ENCODE measurements at regions not wholly inside any gene's neighbourhood (a gene's known extent, or its start where the extent isn't known, plus 50 kb on each side); places are given as distances from the start of the nearest gene placed in this dataset.
"Not testable (repeated sequence)": the region's sequence is repeated elsewhere in the genome, so short reads cannot be mapped to it uniquely, and the experiment has no call there.

DNA sequence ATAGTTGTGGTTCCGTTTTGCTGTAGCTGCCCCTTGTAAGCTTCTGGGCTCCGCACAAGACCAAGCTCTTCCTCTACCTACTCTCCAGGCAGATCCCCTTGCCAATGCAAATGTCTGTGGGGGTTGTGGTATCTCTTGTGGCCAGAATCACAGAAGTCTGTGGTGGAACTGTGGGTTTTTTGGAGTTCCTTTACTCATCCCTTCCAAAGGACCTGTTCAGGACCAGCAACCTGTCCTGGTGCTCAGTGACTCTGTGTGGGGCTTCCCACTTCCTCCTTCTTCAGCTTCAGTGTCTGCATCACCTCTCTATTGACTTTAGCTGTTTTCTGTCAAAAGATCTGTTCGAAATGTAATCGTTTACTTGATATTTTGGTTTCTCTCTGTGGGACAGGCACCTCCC, 441.3 kb upstream of the ADAMTSL1 start:
- DNase-seq (ENCODE audit: low spot score): no peak

DNA sequence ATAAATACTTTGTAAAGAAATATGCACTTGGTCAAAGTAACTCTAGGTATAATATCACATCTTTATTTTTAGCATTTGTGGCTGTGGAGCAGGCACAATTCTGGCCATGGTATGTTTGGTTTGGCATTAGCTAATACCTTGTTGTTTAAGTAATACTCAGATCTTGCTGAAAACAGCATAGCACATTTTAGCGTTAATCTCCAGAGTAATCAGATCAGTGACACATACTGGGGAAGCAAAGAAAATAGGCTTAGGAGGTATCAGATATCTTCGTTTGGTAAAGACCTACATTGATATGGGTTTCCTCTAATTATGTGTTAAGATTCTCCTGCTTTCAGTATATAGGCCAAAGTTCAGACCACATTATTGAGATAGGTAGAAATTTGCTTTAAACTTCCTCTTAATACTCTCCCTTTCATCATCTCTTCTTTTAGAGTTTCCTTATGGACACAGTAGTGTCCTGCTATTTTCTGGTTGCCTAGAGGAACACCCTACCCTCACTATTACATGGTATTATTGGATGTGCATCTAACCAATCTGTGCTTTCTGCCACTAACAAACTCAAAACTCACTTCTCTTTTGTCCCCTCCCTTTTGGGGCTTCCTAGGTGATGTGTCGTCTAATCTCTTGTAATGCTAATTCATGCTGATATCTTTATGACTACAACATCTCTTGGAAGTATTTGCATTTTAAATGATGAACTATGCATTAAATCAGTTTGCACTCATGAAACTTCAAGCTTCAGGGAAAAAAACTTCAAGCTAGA, 437.3 kb upstream of the ADAMTSL1 start:
- DNase-seq (ENCODE audit: low spot score): no peak

DNA sequence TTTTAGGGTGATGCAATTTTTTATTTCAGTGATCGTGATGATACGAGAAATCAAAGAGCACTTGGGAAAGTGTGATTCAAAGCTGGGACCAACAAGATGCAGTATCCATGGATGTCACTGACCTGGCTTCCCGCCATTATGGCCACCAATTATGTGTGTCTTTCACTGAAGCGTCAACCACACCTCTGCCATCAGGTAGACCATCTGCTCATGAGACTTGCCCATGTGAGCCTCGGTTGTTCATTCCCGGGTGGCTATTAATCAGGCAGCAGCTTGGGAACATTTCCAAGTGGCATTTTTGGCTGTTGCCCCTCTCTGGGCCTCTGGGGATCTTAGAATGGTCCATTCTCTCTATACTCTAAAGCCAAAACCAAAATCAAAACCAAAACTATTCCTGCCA, 436.0 kb upstream of the ADAMTSL1 start:
- DNase-seq (ENCODE audit: low spot score): no peak

DNA sequence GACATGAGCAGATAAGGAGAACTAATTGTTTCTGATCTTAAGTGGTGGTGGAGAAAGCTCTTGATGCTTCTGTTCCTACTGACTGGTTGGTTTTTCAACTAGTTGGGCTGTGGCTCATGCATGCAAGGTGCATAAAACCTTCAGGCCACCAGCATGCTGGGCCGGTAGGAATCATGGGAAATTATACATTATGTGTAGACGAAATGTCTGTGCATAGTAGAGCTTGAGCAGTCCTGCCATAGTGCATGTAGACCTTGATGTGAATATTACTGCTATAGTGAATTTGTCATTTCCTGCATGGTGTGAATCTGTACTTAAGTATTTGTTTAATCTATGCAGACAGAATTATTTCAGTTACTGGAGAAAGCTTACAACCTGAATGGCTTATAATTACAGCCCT, 433.6 kb upstream of the ADAMTSL1 start:
- no peak for DNase-seq (ENCODE audit: low spot score)

DNA sequence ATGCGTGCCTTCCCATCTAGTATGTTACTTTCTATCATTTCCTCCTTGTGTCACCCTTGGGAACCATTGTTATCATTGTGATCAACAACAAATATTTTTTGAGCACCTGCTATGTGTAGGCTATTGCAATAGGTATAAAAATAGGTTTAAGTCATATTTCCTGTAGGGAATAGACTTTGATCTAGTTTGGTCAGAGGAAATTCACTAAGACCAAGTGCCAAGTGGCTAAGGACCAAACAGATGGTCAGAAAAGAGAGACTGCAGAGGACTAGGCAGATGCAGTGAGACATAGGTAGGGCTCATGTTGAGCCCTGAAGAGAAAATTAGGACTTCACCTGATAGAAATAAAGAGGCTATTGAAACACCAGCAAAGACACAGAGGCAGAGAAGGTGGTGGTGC, 430.0 kb upstream of the ADAMTSL1 start:
- no peak for DNase-seq (ENCODE audit: low spot score)

DNA sequence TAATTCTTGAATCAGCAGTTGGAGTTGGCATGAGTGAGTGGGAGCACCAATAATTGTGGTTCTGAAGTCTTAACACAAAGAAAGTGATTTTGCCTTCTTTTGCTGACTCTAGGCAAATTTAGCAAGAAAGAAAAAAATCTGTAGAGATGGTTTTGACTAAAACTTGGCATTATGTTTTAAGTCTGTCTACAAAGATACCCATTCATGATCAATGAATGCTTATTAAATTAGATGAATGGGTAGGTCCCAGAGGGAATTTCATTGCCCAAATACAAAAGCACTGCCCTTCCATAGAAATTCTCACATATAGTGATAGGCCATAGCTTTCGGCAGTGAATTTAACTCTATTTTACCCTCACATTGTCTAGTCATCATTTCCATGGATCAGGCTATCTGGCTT, 428.6 kb upstream of the ADAMTSL1 start:
- DNase-seq (ENCODE audit: low spot score): no peak

DNA sequence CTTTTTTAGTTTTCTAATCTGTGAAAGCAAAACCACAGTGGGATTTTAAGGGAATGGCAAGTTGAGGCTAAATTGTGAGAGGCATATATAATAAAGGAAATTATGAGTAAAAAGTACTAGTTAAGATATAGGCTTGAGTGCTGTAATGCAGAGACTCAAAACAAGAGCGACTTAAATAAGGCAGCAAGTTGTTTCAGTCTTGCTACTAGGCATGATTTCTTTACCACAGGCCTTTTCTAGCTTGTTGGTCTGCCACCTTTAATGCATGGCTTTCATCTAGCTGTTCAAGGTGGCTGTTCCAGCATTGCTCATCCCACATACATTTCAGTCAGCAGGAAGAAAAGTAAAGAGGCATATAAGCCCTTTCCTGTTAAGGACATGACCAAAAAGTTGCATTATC, 427.9 kb upstream of the ADAMTSL1 start:
- DNase-seq (ENCODE audit: low spot score): no peak

DNA sequence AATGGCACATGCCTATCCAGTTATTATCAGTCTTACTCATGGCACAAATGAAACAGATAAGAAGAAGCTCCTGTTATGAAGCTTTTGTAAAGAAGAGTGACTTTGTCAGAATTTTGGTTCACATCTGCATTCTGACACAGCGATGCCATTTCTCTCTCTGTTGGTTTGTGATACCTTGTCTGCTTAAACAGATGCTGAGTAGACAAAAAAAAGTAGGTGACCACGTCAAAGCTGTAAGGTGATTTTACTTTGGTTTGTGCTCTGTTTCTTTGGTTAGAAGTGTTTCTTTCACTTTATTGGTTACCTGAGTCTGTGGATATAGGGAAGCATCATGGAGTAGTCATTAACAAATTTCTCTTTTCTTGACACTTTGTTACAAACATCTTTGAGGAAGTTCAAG, 422.3 kb upstream of the ADAMTSL1 start:
- DNase-seq (ENCODE audit: low spot score): no peak

DNA sequence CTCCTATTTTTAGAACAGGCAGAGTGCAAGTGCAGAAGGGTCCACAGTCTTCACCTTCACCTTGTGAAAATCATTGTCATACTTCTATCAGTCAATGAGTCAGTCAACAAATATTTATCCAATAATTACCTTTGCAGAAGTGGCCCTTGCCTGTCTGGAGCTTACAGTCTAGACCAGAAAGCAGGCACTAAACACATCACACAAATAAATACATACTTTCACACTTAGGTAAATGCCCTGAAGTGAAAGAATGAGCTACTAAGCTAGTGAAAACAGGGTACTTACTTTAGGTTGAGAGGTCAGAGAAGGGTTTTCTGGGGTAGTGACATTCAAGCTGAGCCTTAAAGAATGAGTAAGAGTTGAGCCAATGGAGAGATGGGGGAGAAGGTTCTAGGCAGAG, 421.9 kb upstream of the ADAMTSL1 start:
- DNase-seq (ENCODE audit: low spot score): no peak

DNA sequence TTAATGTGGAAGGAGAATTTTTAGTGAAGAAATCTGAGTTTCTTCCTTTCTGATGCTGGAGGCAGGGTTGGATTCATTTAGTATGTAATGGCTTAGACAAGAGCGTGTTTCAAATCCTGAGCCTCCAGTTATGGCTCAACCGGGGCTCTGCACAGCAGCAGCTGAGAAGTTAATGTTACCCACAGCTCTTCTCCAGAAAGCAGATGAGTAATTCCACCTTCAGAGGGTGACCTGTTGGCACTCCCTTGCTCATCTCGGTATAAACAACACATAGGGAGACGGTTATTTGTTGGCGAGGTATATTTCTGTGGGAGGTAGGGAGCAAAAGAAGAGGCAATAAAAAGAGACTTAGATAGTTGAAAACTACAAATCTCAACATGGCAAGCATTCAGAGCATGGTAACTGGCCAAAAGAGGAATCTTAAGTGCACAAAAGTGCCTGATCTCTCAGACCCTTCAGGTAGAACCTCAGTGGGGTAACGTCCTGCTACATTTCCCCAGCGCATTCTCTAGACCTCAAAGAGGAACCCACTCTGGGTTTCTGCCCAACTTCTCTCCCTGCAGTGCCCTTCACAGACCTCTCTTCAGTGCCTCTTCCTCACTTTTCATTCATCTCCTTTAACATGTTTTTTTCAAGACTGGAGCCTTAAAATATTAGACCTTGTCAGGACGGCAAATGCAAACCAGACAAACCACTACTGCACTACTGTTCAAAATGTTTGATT, 417.5 kb upstream of the ADAMTSL1 start:
- no peak for DNase-seq (ENCODE audit: low spot score)

DNA sequence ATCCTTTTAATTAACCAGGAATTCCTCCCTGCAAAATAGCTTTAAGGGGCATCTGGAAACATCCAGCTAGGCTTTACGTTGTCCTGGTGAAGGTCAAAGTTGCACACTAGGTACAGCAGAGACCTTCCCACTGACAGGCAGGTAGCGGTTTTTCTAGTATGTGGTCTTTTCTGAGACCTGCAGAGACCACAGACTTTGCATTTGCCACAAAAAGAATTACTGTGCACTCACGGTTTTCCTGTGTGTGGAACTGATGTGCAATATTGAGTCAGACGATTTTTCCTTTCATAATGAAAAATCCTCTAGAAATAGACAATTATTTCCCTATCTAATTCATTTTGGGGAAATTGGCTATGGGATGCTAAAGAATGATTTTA, 417.0 kb upstream of the ADAMTSL1 start:
- DNase-seq (ENCODE audit: low spot score): no peak

DNA sequence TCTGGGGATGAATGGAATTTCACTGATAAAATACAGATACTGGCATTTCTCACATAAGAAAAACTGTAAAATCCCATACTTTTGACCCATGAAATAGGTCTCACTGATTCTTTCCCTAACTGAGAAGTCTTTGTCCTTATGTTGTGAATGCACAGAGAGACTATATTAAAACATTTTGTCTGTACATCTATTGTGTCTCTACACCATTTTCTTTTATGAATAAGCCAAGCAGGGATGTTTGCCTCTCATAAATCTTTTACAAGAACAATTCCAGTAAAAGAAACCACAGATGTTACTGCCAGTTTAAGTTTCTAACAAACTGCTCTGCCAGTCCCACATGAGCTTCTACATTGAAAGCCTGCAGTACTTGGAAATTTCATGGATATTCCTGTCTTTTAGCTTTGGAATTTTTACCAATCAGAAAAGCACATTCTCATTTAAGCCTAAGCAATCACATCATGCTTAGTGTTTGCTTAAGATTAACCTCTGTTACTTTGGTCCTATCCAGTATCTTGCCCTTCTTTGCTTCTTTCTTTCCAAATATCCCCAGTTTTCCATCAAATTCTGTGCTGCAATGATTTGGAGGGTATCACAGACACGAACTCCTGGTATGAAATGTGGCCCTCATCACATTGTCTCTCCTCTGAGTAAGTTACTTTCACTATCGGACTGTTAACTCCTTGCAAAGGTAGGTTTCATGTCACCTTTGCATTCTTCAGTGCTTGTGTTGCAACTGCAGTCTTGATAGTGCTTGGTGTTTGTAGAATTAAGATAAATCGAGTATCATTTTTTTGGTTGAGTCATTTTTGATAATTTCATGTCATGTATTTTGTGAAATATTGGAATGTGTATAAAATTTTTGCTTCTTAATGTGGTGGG, 415.1 kb upstream of the ADAMTSL1 start:
- no peak for DNase-seq (ENCODE audit: low spot score)

DNA sequence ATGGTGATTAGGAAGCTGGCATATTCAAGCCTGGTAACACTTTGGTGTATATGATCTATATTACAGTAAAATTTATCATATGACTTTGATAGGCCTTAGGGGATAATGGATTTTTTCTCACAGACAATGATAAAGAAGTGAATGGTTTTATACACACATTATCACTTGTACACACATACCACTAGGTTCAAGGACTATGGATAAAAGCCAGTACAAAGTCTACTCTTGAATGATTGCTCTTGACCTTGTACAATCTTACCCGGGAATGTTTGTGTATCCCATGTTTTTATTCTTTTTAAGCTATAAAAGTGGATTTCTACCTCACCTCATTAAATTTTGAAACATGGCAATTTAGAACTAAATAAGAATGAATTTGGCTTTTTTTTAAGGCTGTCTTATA, 414.5 kb upstream of the ADAMTSL1 start:
- no peak for DNase-seq (ENCODE audit: low spot score)

DNA sequence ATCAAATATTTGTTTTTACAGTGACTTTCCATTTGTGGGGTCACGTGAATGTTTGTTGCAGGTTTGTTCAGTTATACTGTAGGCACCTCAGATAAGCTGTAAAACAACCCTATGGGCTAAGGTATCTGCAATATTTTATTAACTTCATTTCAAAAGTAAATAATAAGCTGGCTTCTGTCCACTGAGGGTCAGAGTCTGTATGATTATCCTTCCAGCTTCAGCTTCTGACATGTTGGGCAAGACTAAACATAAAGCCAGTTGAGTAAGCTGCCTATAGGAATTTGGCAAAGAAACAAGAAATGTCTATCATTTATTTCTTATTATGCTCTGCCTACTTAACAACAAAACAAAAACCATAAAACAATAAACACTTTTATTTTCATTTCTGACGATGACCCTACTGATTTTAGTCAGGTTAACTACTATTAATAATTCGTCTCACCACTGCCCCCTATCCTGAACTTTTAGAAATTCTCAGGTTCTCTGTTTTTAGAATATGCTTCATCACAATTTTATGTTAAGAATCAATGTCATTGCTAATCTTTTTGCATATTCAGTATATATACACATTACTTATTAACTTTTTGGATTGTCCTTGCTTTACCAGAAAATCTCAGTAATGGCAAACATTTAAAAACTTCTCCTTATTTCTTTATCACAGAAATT, 413.6 kb upstream of the ADAMTSL1 start:
- no peak for DNase-seq (ENCODE audit: low spot score)

DNA sequence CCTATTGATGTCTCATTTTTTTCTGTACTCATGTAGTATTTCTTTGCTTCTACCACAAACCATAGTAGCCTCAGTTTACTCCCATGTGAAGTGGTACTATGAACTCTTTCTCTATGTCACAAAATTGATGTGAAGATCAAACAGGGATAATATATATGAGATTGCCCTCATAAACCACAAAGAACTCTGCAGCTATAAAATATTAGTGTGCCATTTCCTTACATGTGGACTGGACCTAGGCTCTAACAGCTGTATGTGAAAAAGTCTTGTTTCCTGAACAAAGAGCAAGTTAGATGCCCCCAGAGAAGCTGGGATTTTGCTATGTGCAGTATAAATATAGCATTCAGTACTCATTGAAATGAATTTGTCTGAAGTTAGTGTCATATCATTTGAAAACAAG, 412.6 kb upstream of the ADAMTSL1 start:
- no peak for DNase-seq (ENCODE audit: low spot score)

DNA sequence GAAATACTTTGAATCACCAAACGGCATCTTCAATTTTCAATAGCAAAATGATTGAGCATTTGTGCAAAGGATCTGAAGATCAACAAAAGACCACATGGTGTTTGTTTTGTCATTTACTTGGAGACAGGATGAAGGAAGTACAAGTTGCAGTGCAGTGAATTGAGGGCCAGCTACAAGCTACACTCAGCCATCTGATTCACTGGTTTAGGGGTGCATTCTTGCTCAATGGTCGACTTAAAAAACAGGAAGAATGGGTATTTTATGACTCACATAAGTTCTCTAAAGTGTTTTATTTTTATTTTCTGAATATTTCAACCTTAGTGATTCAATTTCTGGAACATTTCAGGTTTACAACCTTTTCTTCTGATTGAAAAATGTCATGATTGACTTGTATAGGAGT, 412.1 kb upstream of the ADAMTSL1 start:
- no peak for DNase-seq (ENCODE audit: low spot score)

DNA sequence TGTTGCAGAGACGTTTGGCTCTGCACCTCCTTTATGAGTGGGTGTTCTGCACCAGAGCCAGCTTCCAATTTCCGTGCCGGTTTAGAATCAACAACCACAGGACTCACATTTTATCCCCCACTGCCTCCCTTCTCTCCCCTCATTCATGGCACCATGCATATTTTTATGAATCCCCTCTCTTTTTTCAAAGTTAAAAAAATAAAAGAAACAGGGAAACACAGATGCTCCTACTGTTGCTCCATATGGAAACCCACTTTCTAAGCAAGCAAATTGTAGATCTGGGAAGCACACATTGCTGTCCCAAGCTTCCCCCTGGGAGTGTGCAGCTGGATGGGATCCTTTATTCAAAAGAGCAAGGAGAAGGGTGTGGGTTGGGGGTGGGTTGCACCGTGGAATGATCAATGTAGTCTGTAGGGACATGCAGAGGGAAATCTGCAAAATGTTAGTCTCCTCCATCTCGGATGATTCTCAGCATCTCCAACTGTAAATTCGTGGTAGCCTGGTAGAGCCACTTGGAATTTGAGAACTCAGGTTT, 410.0 kb upstream of the ADAMTSL1 start:
- DNase-seq (ENCODE audit: low spot score): no peak

DNA sequence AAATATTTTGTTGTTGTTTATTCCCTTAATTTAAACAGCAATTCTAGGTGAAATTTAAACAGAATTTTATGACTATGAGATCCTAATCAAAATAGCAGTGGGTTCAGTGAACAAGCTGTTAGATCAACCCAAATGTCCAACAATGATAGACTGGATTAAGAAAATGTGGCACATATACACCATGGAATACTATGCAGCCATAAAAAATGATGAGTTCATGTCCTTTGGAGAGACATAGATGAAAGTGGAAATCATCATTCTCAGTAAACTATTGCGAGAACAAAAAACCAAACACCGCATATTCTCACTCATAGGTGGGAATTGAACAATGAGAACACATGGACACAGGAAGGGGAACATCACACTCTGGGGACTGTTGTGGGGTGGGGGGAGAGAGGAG, 407.3 kb upstream of the ADAMTSL1 start:
- not testable (repeated sequence) for DNase-seq (ENCODE audit: low spot score)

DNA sequence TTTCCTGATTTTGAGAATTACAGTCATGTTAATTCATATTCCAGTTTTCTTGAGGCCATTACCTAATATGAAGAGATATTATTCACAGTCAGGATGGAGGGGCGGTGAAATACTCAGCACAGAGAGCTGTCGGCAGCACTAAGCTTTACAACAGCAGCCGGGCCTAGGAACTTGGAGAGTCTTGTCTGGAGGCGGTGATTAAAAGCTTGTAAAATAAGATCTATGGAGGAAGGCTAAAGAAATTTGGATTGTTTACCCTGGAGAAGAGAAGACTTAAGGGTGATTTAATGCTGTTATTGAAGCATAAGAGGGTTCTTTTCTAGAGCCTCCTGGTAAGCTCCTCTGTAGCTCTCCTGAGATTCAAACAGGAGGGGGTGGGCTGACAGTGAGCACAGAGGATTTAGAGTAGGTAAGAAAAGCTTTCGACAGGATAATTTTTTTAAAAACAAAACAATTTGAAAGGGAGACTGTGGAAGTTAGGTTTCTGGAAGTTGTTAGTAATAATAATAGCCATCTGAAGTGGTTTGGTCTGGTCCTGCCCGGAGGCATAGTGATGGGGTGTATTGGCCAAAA, 406.3 kb upstream of the ADAMTSL1 start:
- no peak for DNase-seq (ENCODE audit: low spot score)

DNA sequence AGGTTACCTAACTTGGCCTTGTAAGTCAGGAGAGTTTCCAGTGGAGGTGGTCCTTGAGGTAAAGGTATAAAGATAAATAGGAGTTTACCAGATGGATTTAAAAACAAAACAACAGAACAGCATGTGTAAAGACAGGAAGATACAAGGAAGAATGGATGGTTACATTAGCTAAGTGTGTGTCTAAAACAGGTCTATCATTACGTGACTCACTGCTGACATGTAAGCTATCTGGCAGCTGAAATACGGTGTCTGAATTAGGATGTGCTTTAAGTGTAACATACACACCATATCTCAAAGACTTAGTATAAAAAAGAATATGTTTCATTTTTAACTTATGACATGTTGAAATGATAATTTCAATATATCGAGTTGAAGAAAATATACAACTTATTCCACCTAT, 405.1 kb upstream of the ADAMTSL1 start:
- no peak for DNase-seq (ENCODE audit: low spot score)

DNA sequence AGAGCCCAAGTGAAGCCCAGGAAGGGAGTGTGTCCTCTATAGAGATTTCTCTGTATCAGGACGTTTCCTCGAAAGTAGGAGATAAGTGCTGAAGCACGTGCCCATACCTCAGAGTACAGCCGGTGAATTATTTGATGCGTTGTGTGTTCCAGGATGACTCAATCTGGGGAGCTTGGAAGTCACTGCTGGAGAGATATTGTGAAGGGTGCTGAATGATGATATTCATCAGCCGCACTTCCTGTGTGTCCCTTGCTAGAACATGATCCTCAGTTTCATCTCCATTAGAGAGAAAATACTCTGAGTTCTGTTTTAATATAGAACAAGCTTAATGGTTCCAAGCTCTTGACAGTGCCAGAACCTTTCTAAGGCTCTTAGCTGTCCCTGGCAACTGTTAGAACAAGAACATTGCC, 402.3 kb upstream of the ADAMTSL1 start:
- DNase-seq (ENCODE audit: low spot score): no peak

DNA sequence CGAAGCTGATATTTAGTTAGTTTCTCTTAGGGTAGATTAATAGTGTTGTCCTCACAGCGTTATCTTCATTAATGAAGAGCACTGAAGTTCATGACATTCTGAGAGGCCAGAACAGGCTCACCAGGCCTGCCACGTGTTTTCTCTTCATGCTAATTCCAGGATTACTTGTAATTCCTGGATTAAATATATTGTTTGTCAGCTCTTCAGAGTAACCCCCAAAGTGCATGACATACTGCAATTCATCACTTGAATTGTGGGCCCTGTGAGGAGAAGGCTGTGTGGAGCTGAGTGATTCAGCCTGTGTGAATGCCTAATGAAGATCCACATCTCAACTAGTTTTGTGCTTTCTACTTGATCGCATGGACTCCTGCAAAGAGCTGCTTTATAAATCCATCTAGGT, 401.0 kb upstream of the ADAMTSL1 start:
- DNase-seq (ENCODE audit: low spot score): no peak

Measured in CD4-positive, alpha-beta T cell treated with Interleukin-15 for 4 hours (primary cell).